HEK293 (cell line): ENCODE measurements at regions not wholly inside any gene's neighbourhood (a gene's known extent, or its start where the extent isn't known, plus 50 kb on each side); places are given as distances from the start of the nearest gene placed in this dataset.
"Not testable (repeated sequence)": the region's sequence is repeated elsewhere in the genome, so short reads cannot be mapped to it uniquely, and the experiment has no call there.

Experiments used
- CTCF ChIA-PET: fragments of 350-600 bp; formaldehyde crosslinking; extraction: SDS; loops from one replicate; lab custom pipeline; 2021; ENCODE audit warnings: antibody characterized with exemption; lab: Yijun Ruan, JAX
- POLR2A ChIA-PET: fragments of 300-600 bp; formaldehyde crosslinking; extraction: SDS; loops from one replicate; lab custom pipeline; 2020; ENCODE audit warnings: antibody characterized with exemption, inconsistent platforms; lab: Yijun Ruan, JAX
- H3K27ac ChIP-seq: fragments of 200-500 bp; sonication (Bioruptor generic); 2 replicates; pipeline ENCODE4 v1.5.1; 2014; ENCODE audit warnings: low read depth, low read length, control low read depth, inconsistent platforms; ENCODE audit errors: extremely low read depth
- H3K36me3 ChIP-seq, 2 experiments: fragments of 200-500 bp in 1 of 2; sonication (Bioruptor generic) in 1 of 2; 1 replicate in 1 of 2; 2 replicates in 1 of 2; pipeline ENCODE4 v1.5.1; 2014 to 2017; ENCODE audit warnings: inconsistent platforms in 2 of 2, low read length in 2 of 2; ENCODE audit not compliant: control insufficient read depth in 2 of 2, insufficient read depth in 1 of 2
- H3K4me1 ChIP-seq: fragments of 200-500 bp; sonication (Bioruptor generic); 2 replicates; pipeline ENCODE4 v1.5.1; 2014; ENCODE audit warnings: mild to moderate bottlenecking, low read length, inconsistent platforms; ENCODE audit not compliant: control insufficient read depth, insufficient read depth
- H3K4me3 ChIP-seq: 2 replicates; pipeline ENCODE4 v1.5.1; 2011; ENCODE audit warnings: low read depth, mild to moderate bottlenecking, control low read depth, low read length, moderate library complexity
- H3K9me3 ChIP-seq: fragments of 200-500 bp; sonication (Bioruptor generic); 2 replicates; pipeline ENCODE4 v1.5.1; 2014; ENCODE audit warnings: low read depth, low read length, inconsistent platforms; ENCODE audit not compliant: control insufficient read depth, insufficient read depth
- BCL11B ChIP-seq: fragments of 450-650 bp; formaldehyde crosslinking; IDR thresholded peaks from 2 replicates; pipeline ENCODE4 v1.5.1; 2016; ENCODE audit warnings: low read depth, missing biosample characterization, missing genetic modification characterization
- CTCF ChIP-seq: fragments of 450-650 bp; formaldehyde crosslinking; IDR thresholded peaks from 2 replicates; pipeline ENCODE4 v1.5.1; 2016; ENCODE audit warnings: missing biosample characterization, missing genetic modification characterization
- IKZF3 ChIP-seq: fragments of 450-650 bp; IDR thresholded peaks from 2 replicates; pipeline ENCODE4 v1.5.0; 2018; ENCODE audit warnings: missing biosample characterization, mild to moderate bottlenecking, missing genetic modification characterization, moderate library complexity
- KLF16 ChIP-seq: fragments of 450-650 bp; formaldehyde crosslinking; IDR thresholded peaks from 2 replicates; pipeline ENCODE4 v1.5.1; 2017; ENCODE audit warnings: missing biosample characterization, missing genetic modification characterization
- SALL2 ChIP-seq: fragments of 450-650 bp; formaldehyde crosslinking; IDR thresholded peaks from 2 replicates; pipeline ENCODE4 v1.5.0; 2017; ENCODE audit warnings: missing biosample characterization, mild to moderate bottlenecking, missing genetic modification characterization, borderline replicate concordance
- SCRT1 ChIP-seq: fragments of 450-650 bp; formaldehyde crosslinking; IDR thresholded peaks from 2 replicates; pipeline ENCODE4 v1.5.1; 2016; ENCODE audit warnings: missing biosample characterization, missing genetic modification characterization, borderline replicate concordance
- TRIM28 ChIP-seq: IDR thresholded peaks from 2 replicates; pipeline ENCODE4 v1.6.1; 2011; ENCODE audit warnings: low read length, control low read depth, borderline replicate concordance
- YY2 ChIP-seq: fragments of 450-650 bp; formaldehyde crosslinking; IDR thresholded peaks from 2 replicates; pipeline ENCODE4 v1.5.1; 2016; ENCODE audit warnings: missing biosample characterization, missing genetic modification characterization
- ZNF146 ChIP-seq: fragments of 450-650 bp; formaldehyde crosslinking; IDR thresholded peaks from 2 replicates; pipeline ENCODE4 v1.5.1; 2016; ENCODE audit warnings: missing biosample characterization, missing genetic modification characterization
- ZNF292 ChIP-seq: fragments of 450-650 bp; formaldehyde crosslinking; IDR thresholded peaks from 2 replicates; pipeline ENCODE4 v1.5.1; 2016; ENCODE audit warnings: low read depth, missing biosample characterization, missing genetic modification characterization, borderline replicate concordance
- ZNF416 ChIP-seq: fragments of 450-650 bp; formaldehyde crosslinking; IDR thresholded peaks from 2 replicates; pipeline ENCODE4 v1.5.1; 2016; ENCODE audit warnings: missing biosample characterization, missing genetic modification characterization
- ZNF514 ChIP-seq: fragments of 450-650 bp; formaldehyde crosslinking; IDR thresholded peaks from 2 replicates; pipeline ENCODE4 v1.5.1; 2016; ENCODE audit warnings: missing biosample characterization, missing genetic modification characterization
- ZNF558 ChIP-seq: fragments of 450-650 bp; formaldehyde crosslinking; IDR thresholded peaks from 2 replicates; pipeline ENCODE4 v1.5.1; 2016; ENCODE audit warnings: missing biosample characterization, missing genetic modification characterization
- ZNF610 ChIP-seq: fragments of 450-650 bp; formaldehyde crosslinking; IDR thresholded peaks from 2 replicates; pipeline ENCODE4 v1.5.1; 2016; ENCODE audit warnings: missing biosample characterization, missing genetic modification characterization, borderline replicate concordance
- ZNF654 ChIP-seq: fragments of 450-650 bp; formaldehyde crosslinking; IDR thresholded peaks from 2 replicates; pipeline ENCODE4 v1.5.1; 2016; ENCODE audit warnings: low read depth, missing biosample characterization, missing genetic modification characterization
- ZNF658 ChIP-seq: fragments of 450-650 bp; formaldehyde crosslinking; IDR thresholded peaks from 2 replicates; pipeline ENCODE4; 2016; ENCODE audit warnings: missing biosample characterization, missing genetic modification characterization
- ZNF843 ChIP-seq: fragments of 450-650 bp; formaldehyde crosslinking; IDR thresholded peaks from 2 replicates; pipeline ENCODE4 v1.5.1; 2016; ENCODE audit warnings: missing biosample characterization, missing genetic modification characterization

- H3K27ac ChIP-seq, result no peak overlapping the region
- POLR2A ChIA-PET, result no interaction called here
- H3K4me3 ChIP-seq, result no peak overlapping the region
- H3K4me1 ChIP-seq, result no peaks in the 10 kb centered on the region
- TF ChIP-seq ZNF514 (tag by site-specific recombination), result no peak
- no peak for TF ChIP-seq ZNF610
- peak; percentile 55 for TF ChIP-seq CTCF (tag by site-specific recombination)
- TF ChIP-seq YY2 (tag by site-specific recombination), result no peak
- no peak for TF ChIP-seq IKZF3 (tag by site-specific recombination)
- no peak for TF ChIP-seq ZNF843
- TF ChIP-seq ZNF658 (tag by site-specific recombination), result no peak
- peak; percentile 57 for TF ChIP-seq ZNF654
- TF ChIP-seq BCL11B (tag by site-specific recombination), result no peak
- TF ChIP-seq KLF16 (tag by site-specific recombination), result no peak
- no peak for TF ChIP-seq ZNF292 (tag by site-specific recombination)
- TF ChIP-seq ZNF558 (tag by site-specific recombination), result no peak
- TF ChIP-seq, all 188 proteins: peak for 2
- H3K9me3 ChIP-seq, result no peaks in the 10 kb centered on the region
- H3K36me3 ChIP-seq, result no peaks in the 10 kb centered on the region
- CTCF ChIA-PET, result interaction anchor here (0.5 to 2.0 kb wide), 18 partner anchors 11 to 1475 kb away, joined by 3 to 9 read pairs (median 3); no protein-coding TSS in a partner anchor
These were observed 138.0 kb upstream of the MTPN start for GRCh38 chr7:136114966-136115762.

DNA sequence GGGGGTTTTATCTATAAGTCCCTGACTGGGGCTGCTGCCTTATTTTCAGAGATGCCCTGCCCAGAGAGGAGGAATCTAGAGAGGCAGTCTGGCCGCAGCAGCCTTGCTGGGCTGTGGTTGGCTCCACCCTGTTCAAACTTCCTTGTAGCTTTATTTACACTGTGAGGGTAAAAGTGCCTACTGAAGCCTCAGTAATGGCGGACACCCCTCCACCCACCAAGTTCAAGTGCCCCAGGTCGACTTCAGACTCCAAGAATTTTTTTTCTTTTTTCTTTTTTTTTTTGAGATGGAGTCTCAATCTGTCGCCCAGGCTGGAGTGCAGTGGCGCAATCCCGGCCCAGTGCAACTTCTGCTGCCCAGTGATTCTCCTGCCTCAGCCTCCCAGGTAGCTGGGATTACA is 137.3 kb upstream of the MTPN start:
- H3K36me3 ChIP-seq, H3K27ac ChIP-seq, H3K4me3 ChIP-seq, POLR2A ChIA-PET, H3K4me1 ChIP-seq, H3K9me3 ChIP-seq: not testable (repeated sequence)
- CTCF ChIA-PET, result interaction anchor here (0.6 to 2.0 kb wide), 11 partner anchors 14 to 446 kb away, joined by 3 to 9 read pairs (median 3); no protein-coding TSS in a partner anchor

DNA sequence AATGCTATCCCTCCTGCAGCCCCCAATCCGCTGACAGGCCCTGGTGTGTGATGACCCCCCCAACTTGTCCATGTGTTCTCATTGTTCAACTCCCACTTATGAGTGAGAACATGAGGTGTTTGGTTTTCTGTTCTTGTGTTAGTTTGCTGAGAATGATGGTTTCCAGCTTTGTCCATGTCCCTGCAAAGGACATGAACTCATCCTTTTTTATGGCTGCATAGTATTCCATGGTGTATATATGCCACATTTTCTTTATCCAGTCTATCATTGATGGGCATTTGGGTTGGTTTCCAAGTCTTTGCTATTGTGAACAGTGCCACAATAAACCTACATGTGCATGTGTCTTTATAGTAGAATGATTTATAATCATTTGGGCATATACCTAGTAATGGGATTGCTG is 131.9 kb upstream of the MTPN start:
- H3K27ac ChIP-seq, H3K4me3 ChIP-seq, H3K4me1 ChIP-seq, POLR2A ChIA-PET, H3K36me3 ChIP-seq: not testable (repeated sequence)
- TF ChIP-seq ZNF146 (tag by site-specific recombination), result peak; percentile 65
- TF ChIP-seq, all 188 proteins: peak for 1; not testable (repeated sequence) for 187
- H3K9me3 ChIP-seq, CTCF ChIA-PET: not testable (repeated sequence)

- H3K4me1 ChIP-seq, result no peaks in the 10 kb centered on the region
- H3K27ac ChIP-seq, result no peak overlapping the region
- ChIA-PET POLR2A (no interaction called here), CTCF (no interaction called here)
- H3K4me3 ChIP-seq, result no peak overlapping the region
- H3K36me3 ChIP-seq, result no peaks in the 10 kb centered on the region
- TF ChIP-seq SALL2, result no peak
- TF ChIP-seq TRIM28, result no peak
- TF ChIP-seq ZNF416 (tag by site-specific recombination), result no peak
- TF ChIP-seq SCRT1, result no peak
- H3K9me3 ChIP-seq, result no peaks in the 10 kb centered on the region
These were observed 128.0 kb upstream of the MTPN start for GRCh38 chr7:136105191-136105590.
